Activated T-cell treated with anti-CD3 and anti-CD28 coated beads, Interleukin-2, amount 50 U/mL, for 48 hours (primary cell): ENCODE measurements at regions not wholly inside any gene's neighbourhood (a gene's known extent, or its start where the extent isn't known, plus 50 kb on each side); places are given as distances from the start of the nearest gene placed in this dataset.
"Not testable (repeated sequence)": the region's sequence is repeated elsewhere in the genome, so short reads cannot be mapped to it uniquely, and the experiment has no call there.

ENCODE experiments used
- DNase-seq, 2 experiments: peaks; one replicate each; pipeline ENCODE4 v3.0.0-alpha.2; 2020

DNA sequence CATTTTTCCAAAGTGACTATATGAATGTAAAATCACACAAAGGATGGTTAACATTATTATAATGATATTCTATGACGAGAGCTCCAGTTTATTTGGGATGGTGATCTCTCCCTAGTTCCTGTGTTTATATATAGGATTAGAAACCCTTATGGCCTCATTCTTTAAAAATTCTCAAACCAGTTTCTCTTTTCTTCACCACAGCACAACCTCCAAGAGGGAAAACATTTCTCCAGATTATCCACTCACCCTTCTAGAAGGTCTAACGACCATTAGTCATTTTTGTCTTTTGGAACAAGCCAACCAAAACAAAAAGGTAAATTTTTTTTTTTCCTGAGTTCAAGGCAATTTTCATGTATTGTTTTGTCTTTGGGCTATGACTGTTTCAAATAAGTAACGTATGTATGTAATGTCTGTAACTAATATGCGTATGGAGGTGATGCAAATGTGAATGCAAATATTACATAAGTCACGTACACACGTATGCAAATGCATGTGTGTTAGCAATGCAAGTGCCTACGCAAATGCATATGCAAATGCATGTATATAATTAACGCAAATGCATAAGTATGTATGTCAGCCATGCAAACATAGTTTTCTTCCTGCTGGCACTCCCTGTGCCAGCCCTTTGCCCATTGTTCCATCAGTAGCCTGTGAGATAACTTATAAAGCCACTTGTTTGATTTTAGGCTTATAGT, 72.5 kb upstream of the MORC3 start:
- no peak for DNase-seq

DNA sequence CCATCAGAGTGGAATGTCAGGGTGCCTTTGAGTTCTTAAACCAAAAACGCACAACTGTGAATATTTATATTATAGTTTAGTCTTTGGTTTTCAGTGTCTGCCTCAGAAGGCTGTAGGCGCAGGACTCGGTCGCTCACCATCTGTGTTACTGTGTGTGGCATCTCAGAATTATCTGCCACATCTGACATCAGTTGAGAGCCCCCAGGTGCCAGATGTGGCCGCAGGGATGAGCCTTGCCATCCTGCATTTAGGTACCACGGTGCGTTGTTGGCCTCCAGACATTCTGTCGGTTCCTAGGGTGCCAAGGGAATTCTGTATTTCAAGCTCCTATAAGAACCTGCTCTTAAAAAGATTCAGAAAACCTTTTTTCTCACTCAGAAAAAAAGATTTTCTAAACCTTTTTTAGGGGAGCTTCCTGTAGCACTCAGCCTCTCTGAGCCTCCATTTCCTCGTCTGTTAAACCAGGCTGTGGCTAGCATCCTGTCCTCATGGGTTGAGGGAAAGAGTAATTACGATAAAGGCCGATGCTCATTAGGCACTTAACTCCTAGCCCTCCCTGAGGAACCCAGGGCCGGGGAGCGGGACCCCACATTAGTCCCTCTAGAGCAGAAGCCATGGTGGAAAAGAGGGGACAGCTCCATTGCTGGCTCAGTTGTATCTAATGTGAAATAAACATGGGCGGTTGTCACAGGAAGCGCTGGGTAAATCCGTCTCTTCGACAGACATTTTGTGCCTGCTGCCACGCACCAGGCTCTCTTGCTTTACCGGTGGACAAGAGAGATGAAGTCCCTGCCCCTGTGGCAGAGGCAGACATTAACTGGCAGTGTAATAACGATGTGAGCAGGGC, 70.2 kb upstream of the MORC3 start:
- DNase-seq: no peak

DNA sequence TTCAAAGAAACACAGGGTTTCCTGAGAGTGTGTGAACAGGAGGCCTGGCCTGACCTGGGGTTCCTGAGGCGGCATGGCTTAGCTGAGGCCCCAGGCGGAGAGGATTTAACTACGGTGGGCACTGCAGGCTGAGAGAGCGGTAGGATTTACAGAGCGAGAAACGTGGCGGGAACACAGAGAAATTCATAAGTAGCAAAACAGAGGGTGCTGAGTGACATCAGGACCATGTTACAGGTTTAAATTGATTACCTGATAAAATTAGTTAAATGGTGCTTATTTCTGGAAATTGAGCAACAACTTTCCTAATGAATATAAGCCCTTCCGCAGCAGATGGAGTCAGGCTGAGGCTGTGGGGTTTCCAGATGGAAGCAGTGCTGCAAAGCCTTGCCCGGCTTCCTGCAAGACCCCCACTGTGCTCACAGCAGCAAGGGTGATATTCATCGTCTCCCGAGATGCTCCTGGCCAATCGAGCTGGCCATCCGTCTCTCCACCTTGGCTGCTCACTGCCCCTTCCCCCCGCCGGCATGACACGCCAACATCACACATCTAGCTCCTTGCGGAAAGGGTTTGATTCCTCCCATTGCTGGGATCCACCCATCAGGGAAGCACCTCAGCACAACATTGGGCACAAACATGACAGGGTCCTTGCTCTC, 69.4 kb upstream of the MORC3 start:
- no peak for DNase-seq

DNA sequence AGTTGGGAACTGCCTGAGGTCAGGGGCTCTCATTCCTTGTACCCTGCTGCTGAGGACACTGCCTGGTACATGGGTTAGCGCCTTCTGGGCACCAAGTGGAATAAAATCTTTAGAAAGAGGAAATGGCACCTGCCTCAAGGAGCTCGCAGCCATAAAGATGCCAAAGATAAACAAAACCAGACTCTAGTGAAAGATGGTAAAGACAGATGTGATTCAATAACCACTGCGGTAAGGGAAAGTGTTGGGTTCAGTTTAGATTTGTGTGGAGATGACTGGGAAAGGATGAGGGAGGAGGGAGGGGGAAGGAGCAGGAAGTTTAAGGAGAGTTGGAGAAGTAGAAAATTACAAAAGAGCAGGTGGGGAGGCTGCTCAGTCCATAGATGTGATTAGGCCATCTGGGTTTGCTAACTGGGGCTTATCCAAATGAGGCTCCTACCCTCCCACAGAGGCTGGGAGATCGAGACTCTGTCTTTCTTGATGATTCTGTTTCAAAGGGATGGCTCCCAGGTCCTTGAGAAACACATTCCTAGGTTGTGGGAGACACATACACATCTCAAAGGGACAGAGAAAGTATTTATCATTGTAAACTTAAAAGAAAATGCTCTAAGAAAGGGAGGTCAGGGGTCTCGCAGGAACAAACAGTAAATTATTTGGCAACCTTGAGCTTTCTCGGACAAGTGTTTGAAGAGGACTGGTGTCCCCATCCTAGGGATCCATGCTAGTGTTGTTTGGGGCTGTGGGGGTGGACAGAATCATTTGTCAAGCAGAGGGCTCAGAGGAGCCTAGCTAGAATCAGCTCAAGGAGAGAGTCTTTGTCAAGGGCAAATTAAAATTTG, 65.7 kb upstream of the MORC3 start:
- DNase-seq: no peak

DNA sequence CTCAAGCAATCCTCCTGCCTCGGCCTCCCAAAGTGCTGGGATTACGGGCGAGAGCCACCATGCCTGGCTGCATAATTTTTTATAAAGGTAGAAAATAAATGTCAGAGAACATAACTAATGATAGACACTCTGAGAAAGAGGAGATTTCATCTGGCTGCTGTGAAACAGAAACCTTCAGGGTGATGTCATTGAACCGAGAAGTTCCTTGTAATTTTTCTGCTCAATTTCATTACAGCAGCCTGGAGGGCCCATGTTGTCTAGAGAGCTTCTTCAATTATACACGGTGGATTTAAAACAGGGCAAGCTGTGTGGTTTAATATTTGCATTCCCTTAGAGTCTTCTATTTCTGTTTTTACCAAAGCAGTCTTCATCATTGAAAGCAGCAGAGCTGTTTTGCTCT, 64.3 kb upstream of the MORC3 start:
- DNase-seq: no peak

DNA sequence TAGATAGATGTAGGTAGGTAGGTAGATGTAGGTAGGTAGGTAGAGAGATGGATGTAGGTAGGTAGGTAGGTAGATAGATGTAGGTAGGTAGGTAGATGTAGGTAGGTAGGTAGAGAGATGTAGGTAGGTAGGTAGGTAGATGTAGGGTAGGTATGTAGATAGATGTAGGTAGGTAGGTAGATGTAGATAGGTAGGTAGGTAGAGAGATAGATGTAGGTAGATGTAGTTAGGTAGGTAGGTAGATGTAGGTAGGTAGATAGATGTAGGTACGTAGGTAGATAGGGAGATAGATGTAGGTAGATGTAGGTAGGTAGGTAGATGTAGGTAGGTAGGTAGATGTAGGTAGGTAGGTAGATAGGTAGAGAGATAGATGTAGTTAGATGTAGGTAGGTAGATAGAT, 62.3 kb upstream of the MORC3 start:
- DNase-seq: no peak

DNA sequence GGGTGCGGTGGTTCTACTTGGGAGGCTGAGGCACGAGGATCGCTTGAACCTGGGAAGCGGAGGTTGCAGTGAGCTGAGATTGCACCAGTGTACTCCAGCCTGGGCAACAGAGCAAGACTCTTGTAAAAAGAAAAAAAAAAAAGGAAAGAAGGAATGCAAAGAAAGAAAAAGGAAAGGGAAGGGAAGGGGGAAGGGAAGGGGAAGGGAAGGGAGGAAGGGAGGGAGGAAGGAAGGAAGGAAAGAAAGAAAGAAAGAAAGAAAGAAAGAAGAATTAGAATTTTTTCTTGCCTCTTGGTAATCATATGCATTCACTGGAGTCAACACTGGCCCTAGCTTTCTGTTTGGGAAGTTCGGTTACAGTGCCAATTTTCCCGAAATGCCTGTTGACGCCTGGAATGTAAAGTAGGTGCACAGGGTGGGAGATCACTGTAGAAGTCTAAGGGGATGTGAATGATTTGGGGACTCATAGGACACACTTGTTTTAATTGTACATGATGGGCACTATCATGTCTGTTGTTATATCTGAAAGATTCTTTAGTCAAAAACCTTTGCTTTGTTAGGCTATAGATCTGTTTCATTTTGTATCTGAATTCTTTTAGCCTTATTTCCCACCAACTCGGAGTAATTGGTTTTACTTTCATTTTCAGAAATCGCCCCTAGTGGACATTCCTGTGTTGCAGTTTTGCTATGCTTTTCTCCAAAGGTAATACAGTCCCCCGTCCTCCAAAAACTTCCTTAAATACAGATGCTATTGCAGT, 59.8 kb upstream of the MORC3 start:
- DNase-seq: peak in 1 of 2 experiments; percentile 31

DNA sequence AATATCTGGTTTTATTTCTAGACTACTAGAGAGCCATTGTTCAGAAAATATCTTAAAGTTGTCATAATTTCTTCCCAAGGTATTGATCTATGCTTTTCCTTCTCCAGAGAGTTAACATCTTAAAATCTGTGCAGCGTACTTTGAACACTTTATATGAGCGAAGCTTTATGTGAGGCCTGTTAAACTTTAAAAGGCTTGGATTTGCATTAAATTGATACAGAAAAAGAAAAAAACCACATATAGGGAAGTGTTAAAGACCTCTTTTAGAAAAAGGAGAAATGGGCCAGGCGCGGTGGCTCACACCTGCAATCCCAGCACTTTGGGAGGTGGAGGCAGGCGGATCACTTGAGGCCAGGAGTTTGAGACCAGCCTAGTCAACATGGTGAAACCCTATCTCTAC, 59.2 kb upstream of the MORC3 start:
- DNase-seq: no peak

DNA sequence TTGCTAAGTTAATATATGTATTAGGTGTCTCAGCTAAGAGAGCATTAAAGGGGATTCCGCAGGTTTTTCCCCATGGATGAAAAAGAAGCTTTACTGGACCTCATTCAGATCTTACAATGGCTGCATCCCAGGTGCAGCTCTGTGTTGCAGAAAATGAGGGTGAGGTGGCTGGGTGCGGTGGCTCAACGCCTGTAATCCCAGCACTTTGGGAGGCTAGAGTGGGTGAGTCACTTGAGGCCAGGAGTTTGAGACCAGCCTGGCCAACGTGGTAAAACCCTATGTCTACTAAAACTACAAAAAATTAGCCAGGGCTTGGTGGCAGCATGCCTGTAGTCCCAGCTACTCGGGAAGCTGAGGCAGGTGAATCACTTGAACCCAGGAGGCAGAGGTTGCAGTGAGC, 58.5 kb upstream of the MORC3 start:
- DNase-seq: no peak

DNA sequence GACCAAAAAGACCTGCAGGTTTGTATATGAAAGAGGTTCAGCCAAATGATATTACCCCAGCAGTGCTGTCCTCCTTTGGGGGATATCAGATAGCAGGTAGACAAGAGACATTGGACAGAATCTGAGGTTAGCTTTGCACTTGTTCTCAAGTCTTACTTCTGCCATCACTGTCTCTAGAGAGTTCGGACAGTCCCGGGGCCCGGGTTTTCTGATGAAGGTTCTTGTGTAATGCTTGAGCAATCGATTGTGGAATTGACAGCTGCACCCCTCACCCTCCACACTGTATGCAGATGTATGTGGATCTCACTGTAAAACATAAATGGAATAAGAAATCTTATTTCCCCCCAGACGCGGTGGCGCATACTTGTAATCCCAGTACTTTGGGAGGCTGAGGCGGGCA, 56.2 kb upstream of the MORC3 start:
- DNase-seq: no peak

DNA sequence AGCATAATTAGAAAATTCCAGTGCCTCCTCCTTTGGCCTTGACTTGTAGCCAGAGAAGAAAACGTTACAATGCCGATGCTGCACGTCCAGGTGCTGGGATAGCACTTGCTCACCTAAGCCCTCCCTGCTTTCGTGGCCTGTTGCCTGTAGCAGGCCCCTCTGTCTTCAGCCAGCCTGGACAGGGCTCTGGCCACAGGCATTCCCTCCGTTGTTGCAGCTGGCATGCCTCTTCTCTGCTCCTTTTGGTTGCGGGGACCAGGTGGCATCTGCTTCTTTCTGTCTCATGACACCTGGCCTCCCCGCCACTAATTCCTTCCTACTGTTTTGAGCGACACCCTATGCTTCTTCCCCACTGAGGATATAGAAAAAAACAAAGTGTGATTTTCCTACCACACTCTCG, 54.6 kb upstream of the MORC3 start:
- no peak for DNase-seq

DNA sequence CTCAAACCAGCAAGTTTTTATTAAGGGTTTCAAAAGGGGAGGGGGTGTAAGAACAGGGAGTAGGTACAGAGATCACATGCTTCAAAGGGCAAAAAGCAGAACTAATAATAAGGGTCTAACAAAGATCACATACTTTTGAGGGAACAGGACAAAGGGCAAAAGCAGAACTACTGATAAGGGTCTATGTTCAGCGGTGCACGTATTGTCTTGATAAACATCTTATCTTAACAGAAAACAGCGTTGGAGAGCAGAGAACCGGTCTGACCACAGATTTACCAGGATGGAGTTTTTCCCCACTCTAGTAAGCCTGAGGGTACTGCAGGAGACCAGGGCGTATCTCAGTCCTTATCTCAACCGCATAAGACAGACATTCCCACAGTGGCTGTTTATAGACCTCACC, 52.2 kb upstream of the MORC3 start:
- DNase-seq: not testable (repeated sequence)

DNA sequence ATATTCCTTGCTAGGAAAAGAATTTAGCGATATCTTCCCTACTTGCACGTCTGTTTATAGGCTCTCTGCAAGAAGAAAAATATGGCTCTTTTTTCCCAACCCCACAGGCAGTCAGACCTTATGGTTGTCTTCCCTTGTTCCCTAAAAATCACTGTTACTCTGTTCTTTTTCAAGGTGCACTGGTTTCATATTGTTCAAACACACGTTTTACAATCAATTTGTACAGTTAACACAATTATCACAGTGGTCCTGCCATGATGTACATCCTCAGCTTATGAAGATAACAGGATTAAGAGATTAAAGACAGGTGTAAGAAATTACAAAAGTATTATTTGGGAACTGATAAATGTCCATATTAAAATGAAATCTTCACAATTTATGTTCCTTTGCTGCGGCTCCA, 51.7 kb upstream of the MORC3 start:
- not testable (repeated sequence) for DNase-seq
